Psoas muscle (tissue), 7 donors: ENCODE measurements at regions not wholly inside any gene's neighbourhood (a gene's known extent, or its start where the extent isn't known, plus 50 kb on each side); places are given as distances from the start of the nearest gene placed in this dataset.

Experiments used
- ATAC-seq, 4 donors: fragments of 200-7000 bp; cut with Tn5 transposase; one replicate each; pipeline ENCODE4 v1.9.1; 2020; ENCODE audit warnings: moderate library complexity in 3 of 4, mild to moderate bottlenecking in 2 of 4
- DNase-seq, 2 donors: peaks; one replicate each; pipeline ENCODE4 v3.0.0-alpha.2; 2020
- H3K27ac ChIP-seq: fragments of 200-600 bp; one replicate; pipeline ENCODE4 v1.8.0; 2022
- H3K27me3 ChIP-seq, 3 donors: fragments of 200-600 bp in 1 of 3; one replicate each; pipeline versions ENCODE4 v1.6.1 to v1.8.0; 2013 to 2022; ENCODE audit warnings: low read length in 2 of 3, mild to moderate bottlenecking in 2 of 3, moderate library complexity in 1 of 3; ENCODE audit not compliant: insufficient read depth in 3 of 3
- H3K36me3 ChIP-seq, 2 donors: fragments of 200-600 bp in 1 of 2; one replicate each; pipeline versions ENCODE4 v1.6.1 to v1.8.0; 2013 to 2022; ENCODE audit warnings: low read depth in 1 of 2, mild to moderate bottlenecking in 1 of 2, moderate library complexity in 1 of 2; ENCODE audit not compliant: insufficient read depth in 1 of 2
- H3K4me1 ChIP-seq: fragments of 200-600 bp; one replicate; pipeline ENCODE4 v1.8.0; 2022
- H3K4me3 ChIP-seq: fragments of 200-600 bp; one replicate; pipeline ENCODE4 v1.8.0; 2022; ENCODE audit warnings: mild to moderate bottlenecking
- H3K9me3 ChIP-seq: fragments of 200-600 bp; one replicate; pipeline ENCODE4 v1.8.0; 2022
- CTCF ChIP-seq: fragments of 200-600 bp; IDR thresholded peaks from one replicate; pipeline ENCODE4 v1.8.0; 2022; ENCODE audit warnings: antibody characterized with exemption
- WGBS, 3 donors: extraction: QIAGEN DNeasy Blood & Tissue Kit; methylation state at CpG; one replicate each; pipeline versions ENCODE4 v1.1.6 to v1.1.7; 2013; 5-methylcytosine and 5-hydroxymethylcytosine counted together
- intact Hi-C, 2 donors: fragments of 100-400 bp; cut with DNase I; formaldehyde crosslinking; loops; one replicate each; pipeline versions ENCODE4 v1.11.0 to v1.14.2; 2022
- donor health status: healthy with polysubstance abuse.
- donor health status: DM: no; HTN: no; CAD: no; lungs with moderate emphysema.
- donor health status: Bipolar disorder and iron deficiency.
- donor health status: healthy.
- donor health status: DM: yes; HTN: yes; CAD: no.
- donor health status: DM: no; HTN: no; CAD: no.
- donor health status: DM: yes; HTN: yes; CAD: no.

DNA sequence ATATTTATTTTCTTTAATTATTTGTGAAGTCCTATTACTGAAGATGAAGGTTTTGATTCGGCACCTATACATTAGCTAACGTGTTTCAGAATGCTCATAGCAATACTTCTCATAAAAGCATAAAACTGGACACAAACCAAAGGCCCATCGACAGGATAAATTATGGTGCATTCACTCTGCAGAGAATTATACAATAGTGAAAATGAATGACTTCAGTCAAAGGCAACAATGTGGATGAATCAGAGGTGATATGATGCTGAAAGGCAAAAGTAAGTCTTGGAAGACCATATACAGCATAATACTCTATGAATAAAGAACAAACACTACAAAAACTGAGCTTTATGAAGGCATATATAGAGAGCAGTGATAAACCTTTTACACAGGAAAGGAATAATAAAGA, 156.6 kb upstream of the EGLN3 start:
- Histone ChIP-seq H3K9me3 (no peaks in the 10 kb centered on the region), H3K4me3 (no peak overlapping the region), H3K4me1 (peaks cover 16% of the 10 kb centered on the region), H3K27me3 (no peaks in the 10 kb centered on the region), H3K36me3 (no peaks in the 10 kb centered on the region), H3K27ac (no peak overlapping the region)
- DNase-seq = no peak
- TF ChIP-seq CTCF = no peak
- no peak for ATAC-seq
- 94 to 96% (median 96%) methylated on average over 3 of the region's 3 CpGs for WGBS, 3 donors
- intact Hi-C loops = loop anchor here (5.0 kb wide), 2 partner anchors 95 to 120 kb away; no protein-coding TSS in a partner anchor

DNA sequence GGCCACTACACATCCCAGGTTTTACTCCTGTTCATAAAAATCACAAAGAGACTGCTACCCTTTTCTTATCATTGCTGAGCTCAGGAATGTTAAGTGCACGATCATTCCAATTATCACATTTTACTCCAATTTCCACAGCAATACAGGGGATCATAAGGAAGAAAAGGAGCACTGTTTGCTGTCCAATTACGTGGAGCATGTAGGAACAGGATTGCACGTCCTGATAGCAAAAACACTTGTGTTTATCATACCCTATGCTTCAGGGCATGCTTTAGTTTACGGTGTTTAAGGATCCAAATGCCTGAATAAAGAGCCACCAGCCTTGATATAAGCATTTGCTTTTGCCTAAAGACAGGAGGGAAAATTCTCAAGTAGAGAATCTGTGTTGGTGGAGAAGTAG, 155.4 kb upstream of the EGLN3 start:
- 89 to 96% (median 90%) methylated on average over 4 of the region's 4 CpGs for WGBS, 3 donors
- DNase-seq = no peak
- intact Hi-C loops = loop anchor here (5.0 kb wide), 2 partner anchors 94 to 121 kb away; no protein-coding TSS in a partner anchor
- Histone ChIP-seq H3K36me3 (no peaks in the 10 kb centered on the region), H3K4me1 (peaks cover 16% of the 10 kb centered on the region), H3K4me3 (no peak overlapping the region), H3K9me3 (no peaks in the 10 kb centered on the region), H3K27me3 (no peaks in the 10 kb centered on the region), H3K27ac (no peak overlapping the region)
- ATAC-seq = no peak
- no peak for TF ChIP-seq CTCF

DNA sequence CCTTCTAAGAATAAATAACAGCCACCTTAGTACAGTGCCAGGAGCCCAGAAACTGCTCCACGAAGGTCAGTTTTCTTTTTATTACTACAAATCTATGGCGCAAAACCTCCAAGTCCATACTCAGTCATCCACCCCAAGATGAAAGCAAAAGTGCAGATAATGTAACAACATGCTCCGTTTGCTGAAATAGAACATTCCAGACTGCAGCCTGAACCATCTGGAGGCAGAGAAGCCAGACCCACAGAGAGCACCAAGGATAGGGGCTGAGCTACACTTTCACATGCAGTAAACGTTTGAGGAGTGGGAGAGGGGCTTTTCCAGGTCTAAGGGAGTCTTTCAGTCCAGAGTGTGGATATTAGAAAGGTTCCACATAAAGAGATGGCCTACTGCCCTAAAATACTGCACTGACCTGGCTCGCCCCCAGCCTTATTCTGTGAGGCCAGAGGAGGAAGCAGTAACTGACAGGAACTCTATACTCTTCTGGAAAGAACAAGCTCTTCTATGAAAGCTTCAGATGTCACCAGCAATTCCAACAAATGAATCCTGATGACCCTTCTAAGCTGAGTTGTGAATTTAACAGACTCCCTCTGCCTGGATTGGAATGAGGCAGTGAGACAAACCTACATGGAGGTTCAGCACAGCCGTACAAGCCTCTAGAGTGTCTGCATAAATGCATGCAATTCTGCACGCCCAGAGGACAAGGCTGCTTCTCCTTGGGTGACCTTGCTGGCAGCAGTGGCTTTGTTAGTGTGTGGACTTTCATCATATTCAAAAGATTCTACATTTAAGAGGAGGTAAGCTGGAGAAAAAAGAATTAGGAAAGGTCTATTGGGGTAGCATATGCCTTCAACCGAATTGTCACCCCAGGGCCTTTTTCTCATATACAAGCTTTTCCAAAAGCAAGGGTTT, 153.9 kb upstream of the EGLN3 start:
- peak; percentile 33 to 82 (median 67) for ATAC-seq

DNA sequence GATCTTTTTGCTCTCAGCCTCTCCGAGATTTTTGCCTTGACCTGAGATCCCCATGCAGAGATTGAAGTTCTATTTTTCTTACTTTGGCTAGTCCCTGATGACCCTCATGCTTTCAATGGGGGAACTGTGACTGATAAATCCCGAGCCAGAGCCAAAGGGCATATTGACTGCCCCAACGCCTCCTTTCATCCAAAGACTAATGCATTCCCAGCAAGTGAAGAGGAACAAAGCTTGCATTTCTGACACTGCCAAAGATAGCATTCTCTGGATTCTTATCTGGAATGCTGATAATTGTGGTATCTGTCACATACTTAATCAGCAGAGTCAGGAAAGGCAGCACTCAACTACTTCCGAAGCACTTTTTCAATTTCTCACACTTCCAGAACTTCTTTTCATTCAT, 152.3 kb upstream of the EGLN3 start:
- no peak overlapping the region for H3K4me3 ChIP-seq
- TF ChIP-seq CTCF = no peak
- DNase-seq = no peak

More for the DNA sequence above, 153.9 kb upstream of the EGLN3 start:
- no peak for DNase-seq
- TF ChIP-seq CTCF = no peak
- no peaks in the 10 kb centered on the region for H3K9me3 ChIP-seq
- no peaks in the 10 kb centered on the region for H3K27me3 ChIP-seq
- no peaks in the 10 kb centered on the region for H3K36me3 ChIP-seq
- 31 to 51% (median 42%) methylated on average over 8 of the region's 8 CpGs for WGBS, 3 donors
- intact Hi-C loops = loop anchor here (5.0 kb wide), 2 partner anchors 92 to 123 kb away; no protein-coding TSS in a partner anchor
- no peak overlapping the region for H3K27ac ChIP-seq
- H3K4me1 ChIP-seq = peaks cover 16% of the 10 kb centered on the region
- H3K4me3 ChIP-seq = no peak overlapping the region

More for the DNA sequence above, 152.3 kb upstream of the EGLN3 start:
- H3K4me1 ChIP-seq = peaks cover 16% of the 10 kb centered on the region
- 88 to 91% (median 88%) methylated on average over 4 of the region's 4 CpGs for WGBS, 3 donors
- no peaks in the 10 kb centered on the region for H3K27me3 ChIP-seq
- H3K27ac ChIP-seq = no peak overlapping the region
- no peak for ATAC-seq
- intact Hi-C loops = no loop called here
- H3K9me3 ChIP-seq = no peaks in the 10 kb centered on the region
- H3K36me3 ChIP-seq = no peaks in the 10 kb centered on the region
